ENCODE measurements at regions not wholly inside any gene's neighbourhood (a gene's known extent, or its start where the extent isn't known, plus 50 kb on each side); places are given as distances from the start of the nearest gene placed in this dataset.
"Not testable (repeated sequence)": the region's sequence is repeated elsewhere in the genome, so short reads cannot be mapped to it uniquely, and the experiment has no call there.

DNA sequence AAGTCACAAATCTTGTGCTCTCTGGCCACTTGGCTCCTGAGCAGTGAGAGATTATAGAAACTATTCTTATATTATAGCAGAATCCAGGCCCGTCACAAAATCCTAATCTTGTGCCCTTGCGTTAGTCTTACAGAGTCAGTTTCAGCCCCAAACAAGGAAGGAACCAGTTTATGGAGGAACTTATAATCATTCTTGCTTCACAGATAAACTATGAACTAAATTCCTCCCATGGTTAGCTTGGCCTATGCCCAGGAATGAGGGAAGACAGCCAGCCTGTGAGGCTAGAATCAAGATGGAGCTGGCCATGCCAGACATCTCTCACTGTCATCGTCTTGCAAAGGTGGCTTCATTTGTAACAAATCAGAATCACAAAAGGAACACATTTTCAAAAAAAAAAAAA, 199.7 kb upstream of the PITRM1 start:
- H3K9ac ChIP-seq (ENCODE audit: insufficient read depth, low read length): no peak overlapping the region
- no peak overlapping the region for H3K4me3 ChIP-seq (replicated peaks in 1 of 4; ENCODE audit: control extremely low read depth in 1 of 4, insufficient read depth in 1 of 4, low read depth in 3 of 4, low read length in 4 of 4)
- TF ChIP-seq CTCF (conservative IDR thresholded peaks at IDR 0.05 in 1 of 2, IDR thresholded peaks at IDR 0.05 in 1 of 2; ENCODE audit: low read depth in 1 of 2, low read length in 2 of 2) (no peak), EZH2 (IDR thresholded peaks at IDR 0.05; ENCODE audit: low read length, missing control alignments) (no peak)
- no peaks in the 10 kb centered on the region for H4K20me1 ChIP-seq (ENCODE audit: control insufficient read depth, extremely low read depth, insufficient read depth, low read length)
- no peak overlapping the region for H3K4me2 ChIP-seq (ENCODE audit: extremely low read depth, insufficient read depth, low read length)
- DNase-seq (ENCODE audit: low read depth in 2 of 2): peak; percentile 43 to 57
- H3K4me1 ChIP-seq (ENCODE audit: control insufficient read depth, extremely low read depth, insufficient read depth, low read length): no peaks in the 10 kb centered on the region
- no peaks in the 10 kb centered on the region for H3K27me3 ChIP-seq (ENCODE audit: control insufficient read depth, insufficient read depth, low read length)
- no peak overlapping the region for H3K27ac ChIP-seq (ENCODE audit: insufficient read depth, low read length)
- peak overlapping the region; percentile 26 for H2AFZ ChIP-seq (ENCODE audit: low read length)
- no peaks in the 10 kb centered on the region for H3K9me3 ChIP-seq (ENCODE audit: control insufficient read depth, insufficient read depth, low read depth, low read length)
- H3K36me3 ChIP-seq (ENCODE audit: control insufficient read depth, insufficient read depth, low read length): no peaks in the 10 kb centered on the region
- no peaks in the 10 kb centered on the region for H3K79me2 ChIP-seq (ENCODE audit: control insufficient read depth, insufficient read depth, low read length)

- H3K36me3 ChIP-seq (ENCODE audit: control insufficient read depth, insufficient read depth, low read length); H2AFZ ChIP-seq (ENCODE audit: low read length); H3K4me3 ChIP-seq (replicated peaks in 1 of 4; ENCODE audit: control extremely low read depth in 1 of 4, insufficient read depth in 1 of 4, low read depth in 3 of 4, low read length in 4 of 4); H3K79me2 ChIP-seq (ENCODE audit: control insufficient read depth, insufficient read depth, low read length); H3K4me2 ChIP-seq (ENCODE audit: extremely low read depth, insufficient read depth, low read length); H4K20me1 ChIP-seq (ENCODE audit: control insufficient read depth, extremely low read depth, insufficient read depth, low read length); H3K9me3 ChIP-seq (ENCODE audit: control insufficient read depth, insufficient read depth, low read depth, low read length); H3K27me3 ChIP-seq (ENCODE audit: control insufficient read depth, insufficient read depth, low read length); H3K9ac ChIP-seq (ENCODE audit: insufficient read depth, low read length); H3K4me1 ChIP-seq (ENCODE audit: control insufficient read depth, extremely low read depth, insufficient read depth, low read length); DNase-seq (ENCODE audit: low read depth in 2 of 2); H3K27ac ChIP-seq (ENCODE audit: insufficient read depth, low read length): not testable (repeated sequence)
Observed at GRCh38 chr10:3371624-3372023, 199.0 kb upstream of the PITRM1 start.

- Histone ChIP-seq H3K4me1 (ENCODE audit: control insufficient read depth, extremely low read depth, insufficient read depth, low read length) (no peaks in the 10 kb centered on the region), H3K27ac (ENCODE audit: insufficient read depth, low read length) (no peak overlapping the region), H3K9me3 (ENCODE audit: control insufficient read depth, insufficient read depth, low read depth, low read length) (no peaks in the 10 kb centered on the region), H3K4me3 (replicated peaks in 1 of 4; ENCODE audit: control extremely low read depth in 1 of 4, insufficient read depth in 1 of 4, low read depth in 3 of 4, low read length in 4 of 4) (no peak overlapping the region), H3K9ac (ENCODE audit: insufficient read depth, low read length) (no peak overlapping the region), H4K20me1 (ENCODE audit: control insufficient read depth, extremely low read depth, insufficient read depth, low read length) (no peaks in the 10 kb centered on the region), H3K79me2 (ENCODE audit: control insufficient read depth, insufficient read depth, low read length) (no peaks in the 10 kb centered on the region), H3K36me3 (ENCODE audit: control insufficient read depth, insufficient read depth, low read length) (no peaks in the 10 kb centered on the region), H3K4me2 (ENCODE audit: extremely low read depth, insufficient read depth, low read length) (no peak overlapping the region), H2AFZ (ENCODE audit: low read length) (no peak overlapping the region), H3K27me3 (ENCODE audit: control insufficient read depth, insufficient read depth, low read length) (no peaks in the 10 kb centered on the region)
- TF ChIP-seq EZH2 (IDR thresholded peaks at IDR 0.05; ENCODE audit: low read length, missing control alignments) (no peak), CTCF (conservative IDR thresholded peaks at IDR 0.05 in 1 of 2, IDR thresholded peaks at IDR 0.05 in 1 of 2; ENCODE audit: low read depth in 1 of 2, low read length in 2 of 2) (no peak)
- DNase-seq (ENCODE audit: low read depth in 2 of 2): no peak
Observed at GRCh38 chr10:3366735-3367405, 194.3 kb upstream of the PITRM1 start.
